Endothelial cell of hepatic sinusoid (primary cell): ENCODE measurements at regions not wholly inside any gene's neighbourhood (a gene's known extent, or its start where the extent isn't known, plus 50 kb on each side); places are given as distances from the start of the nearest gene placed in this dataset.

Source experiments
- in situ Hi-C: cut with HindIII; loops from 2 replicates; pipeline ENCODE4 v1.10.0; 2017; ENCODE audit warnings: low sequenced_read_pairs

DNA sequence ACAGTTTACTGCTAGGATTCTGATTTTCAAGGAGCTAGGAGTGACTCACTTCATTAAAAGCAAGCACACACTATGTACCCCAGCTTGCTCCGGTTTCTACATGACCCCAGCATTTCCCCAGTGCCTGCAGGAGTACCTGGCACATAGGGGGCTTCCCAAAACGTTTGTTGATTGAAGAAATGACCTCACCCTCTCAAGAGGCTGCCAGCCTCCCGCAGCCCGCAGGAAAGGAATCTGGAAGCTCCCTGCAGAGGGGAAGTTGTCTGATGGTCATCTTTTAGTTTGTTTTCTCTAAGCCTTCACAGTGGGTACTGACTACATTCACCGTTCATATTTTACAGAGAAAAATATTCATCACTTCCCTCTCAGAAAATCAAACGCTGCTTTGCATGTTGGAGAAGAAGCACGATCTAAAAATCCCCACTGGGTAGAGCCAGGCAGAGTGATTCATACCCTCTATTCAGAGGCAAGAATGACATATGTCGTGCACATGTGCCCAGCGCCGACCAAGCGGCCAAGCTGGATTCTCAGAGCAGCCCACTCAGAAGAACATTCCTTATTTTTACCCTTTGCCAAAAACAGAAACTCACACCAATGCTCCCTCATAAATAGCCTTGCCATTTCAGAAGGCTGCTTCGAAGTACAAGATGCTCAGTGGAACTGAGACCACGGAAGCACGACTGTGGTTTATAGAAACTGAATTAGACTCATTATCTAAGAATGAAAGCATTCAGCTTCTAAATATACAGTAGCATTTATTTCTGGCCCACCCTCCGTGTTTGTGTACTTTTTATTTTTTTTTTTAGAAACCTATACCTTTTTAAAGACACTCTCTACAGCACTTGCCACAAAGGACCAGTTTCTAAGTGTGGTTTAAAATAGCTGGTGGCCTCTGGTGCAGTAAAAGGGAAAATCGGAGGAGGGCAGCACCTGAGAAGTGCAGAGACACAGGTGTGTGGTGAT lies 143.2 kb downstream of the MIS18A start:
- in situ Hi-C loops, result no loop called here

DNA sequence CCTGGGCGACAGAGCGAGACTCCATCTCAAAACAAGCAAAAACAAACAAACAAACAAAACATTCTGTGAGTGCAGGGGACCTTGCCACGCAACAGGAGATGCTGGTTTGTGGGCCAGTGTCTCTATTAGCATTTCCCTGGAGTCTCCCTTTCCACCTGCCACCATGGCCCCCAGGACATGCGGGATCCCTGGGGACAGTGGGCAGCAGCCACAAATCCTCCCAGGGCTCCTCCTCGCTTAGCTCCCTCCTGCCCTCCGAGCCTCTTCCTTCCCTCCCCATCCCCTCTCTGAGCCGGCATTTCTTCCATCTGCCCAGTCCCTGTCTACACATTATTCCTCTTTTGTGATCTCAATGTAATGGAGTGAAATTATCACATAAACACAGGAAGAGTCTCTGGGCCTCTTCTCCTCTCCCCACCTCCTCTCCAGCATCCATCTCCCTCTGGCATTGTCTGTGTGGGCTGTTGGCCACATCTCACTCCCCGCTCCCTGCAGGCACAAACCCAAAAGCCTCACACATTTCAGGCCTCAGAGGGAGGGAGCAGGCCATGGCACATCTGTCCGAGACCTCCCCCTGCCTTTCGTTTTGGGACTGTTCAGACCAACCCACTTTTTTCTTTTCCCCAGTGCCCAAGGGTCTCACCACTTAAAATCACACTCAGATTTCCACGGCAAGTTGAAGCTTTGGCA lies 144.3 kb downstream of the MIS18A start:
- in situ Hi-C loops, result no loop called here

DNA sequence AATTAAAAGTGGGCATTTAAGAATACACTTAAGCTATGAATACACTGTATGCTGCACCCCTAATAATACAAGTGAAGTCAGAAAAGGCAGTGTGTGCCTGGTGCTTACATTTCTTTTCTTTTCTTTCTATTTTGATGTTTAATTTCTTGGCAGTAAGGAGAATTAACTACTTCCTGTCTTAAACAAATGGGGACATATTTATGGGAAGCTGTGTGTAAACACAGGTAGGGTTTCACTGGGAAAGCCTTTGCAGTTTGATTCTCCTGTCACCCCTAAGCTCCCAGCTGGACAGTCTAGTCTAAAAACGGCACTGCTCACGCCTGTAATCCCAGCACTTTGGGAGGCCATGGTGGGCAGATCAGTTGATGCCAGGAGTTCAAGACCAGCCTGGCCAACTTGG lies 146.0 kb downstream of the MIS18A start:
- in situ Hi-C loops, result no loop called here

DNA sequence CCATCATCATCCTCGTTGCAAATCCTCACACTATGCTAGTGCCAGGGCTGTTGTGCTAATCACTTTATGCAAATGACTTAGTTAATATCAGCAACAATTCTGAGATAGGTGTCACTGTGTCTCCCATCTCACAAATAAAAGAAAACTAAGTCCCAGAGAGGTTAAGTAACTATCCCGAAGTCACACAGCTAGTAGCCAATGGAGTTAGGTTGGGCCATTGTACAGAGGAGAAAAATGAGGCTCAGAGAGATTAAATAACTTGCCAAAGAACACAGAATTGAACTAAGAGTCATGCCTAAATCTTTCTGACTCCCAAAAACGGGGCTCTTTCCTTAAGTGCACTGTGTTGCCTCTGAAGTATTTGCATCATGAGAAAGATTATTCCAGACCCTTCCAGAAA lies 146.4 kb downstream of the MIS18A start:
- in situ Hi-C loops, result no loop called here

DNA sequence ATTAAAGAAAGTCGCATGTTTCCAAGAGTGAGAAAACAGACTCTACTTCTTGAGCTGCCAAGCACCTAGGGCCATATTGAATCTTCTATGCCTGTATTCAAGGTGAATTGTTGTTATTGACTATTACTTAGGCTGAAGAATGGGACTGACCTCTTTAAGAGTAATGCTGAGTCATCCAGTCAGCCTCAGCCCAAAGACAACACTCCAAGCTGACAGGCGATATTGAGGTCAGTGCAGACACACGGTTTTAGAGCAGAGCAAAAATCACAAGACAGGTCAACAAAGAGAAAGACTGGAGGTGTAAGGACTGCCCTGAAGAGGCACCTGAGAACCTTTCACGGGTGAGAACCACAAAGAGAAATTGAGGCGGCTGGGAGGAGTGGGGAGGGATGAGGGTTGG lies 146.9 kb downstream of the MIS18A start:
- in situ Hi-C loops, result no loop called here

DNA sequence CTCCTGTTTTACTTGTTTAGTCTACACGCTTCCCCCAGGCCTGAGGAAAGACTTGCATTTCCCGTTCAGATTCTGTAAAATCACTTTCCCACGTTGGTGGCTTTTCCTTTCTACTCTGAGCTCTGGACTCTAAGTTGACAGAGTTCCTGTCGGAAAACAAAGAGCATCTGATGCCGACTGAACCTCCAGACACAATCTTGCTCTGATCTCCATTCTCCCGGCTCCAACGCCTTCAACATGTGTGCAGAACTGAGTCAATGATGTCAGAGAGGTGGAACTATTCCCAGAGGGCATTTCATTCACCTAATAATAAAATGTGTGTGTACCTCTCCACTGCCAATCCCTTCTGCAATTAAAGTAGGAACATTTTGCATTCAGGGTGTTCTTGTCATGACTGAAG lies 147.7 kb downstream of the MIS18A start:
- in situ Hi-C loops, result no loop called here

DNA sequence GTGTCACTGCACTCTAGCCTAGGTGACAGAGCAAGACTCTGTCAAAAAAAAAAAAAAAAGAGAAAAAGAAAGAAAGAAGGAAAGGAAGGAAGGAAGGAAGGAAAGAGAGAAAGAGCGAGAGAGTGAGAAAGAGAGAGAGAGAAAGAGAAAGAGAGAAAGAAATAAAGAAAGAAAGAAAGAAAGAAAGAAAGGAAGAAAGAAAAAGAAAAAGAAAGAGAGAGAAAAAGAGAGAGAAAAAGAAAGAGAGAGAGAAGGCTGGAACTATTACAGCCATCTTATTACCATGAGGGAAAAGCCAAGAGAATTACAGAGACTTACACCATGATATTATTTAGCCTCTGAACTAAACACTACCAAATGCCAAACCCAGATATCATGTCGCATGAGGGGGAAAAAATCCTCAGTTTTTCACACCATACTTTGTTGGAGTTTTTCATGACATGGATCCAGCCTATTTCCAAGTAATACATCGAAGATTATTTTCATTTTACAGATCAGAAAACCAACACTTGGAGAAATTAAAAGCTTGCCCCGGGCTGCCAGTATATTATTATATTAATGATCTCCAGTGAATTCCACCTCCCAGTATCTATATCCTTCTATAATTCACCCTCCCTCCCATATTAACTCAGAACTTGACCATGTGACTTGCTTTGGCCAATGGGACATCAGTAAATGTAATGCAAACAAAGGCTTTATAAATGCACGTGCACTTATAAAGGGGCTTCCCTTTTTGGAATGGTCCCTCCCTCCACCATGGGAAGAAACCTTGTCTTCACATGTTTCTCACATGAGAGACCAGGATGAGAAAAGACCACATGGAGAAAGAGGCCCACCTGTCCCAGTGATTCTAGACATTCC lies 148.6 kb downstream of the MIS18A start:
- in situ Hi-C loops, result no loop called here

DNA sequence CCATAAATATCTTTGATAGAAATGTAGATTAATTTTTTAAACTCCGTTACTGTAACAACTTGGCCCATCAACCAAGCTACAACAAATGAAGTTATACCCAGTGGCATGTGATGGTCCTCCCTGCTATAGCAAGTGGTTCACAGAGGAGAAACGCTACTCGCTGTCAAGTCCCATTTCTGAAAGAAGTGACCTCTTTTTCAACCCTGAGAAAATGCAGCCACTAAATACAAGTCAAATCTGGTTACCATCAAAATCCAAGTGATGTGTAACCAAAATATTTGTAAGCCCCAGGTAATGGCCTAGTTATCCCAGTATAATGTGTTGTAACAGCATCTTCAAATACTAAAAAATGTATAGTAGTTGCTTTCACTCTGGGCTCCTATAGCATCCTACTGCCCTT lies 151.8 kb downstream of the MIS18A start:
- in situ Hi-C loops, result no loop called here

DNA sequence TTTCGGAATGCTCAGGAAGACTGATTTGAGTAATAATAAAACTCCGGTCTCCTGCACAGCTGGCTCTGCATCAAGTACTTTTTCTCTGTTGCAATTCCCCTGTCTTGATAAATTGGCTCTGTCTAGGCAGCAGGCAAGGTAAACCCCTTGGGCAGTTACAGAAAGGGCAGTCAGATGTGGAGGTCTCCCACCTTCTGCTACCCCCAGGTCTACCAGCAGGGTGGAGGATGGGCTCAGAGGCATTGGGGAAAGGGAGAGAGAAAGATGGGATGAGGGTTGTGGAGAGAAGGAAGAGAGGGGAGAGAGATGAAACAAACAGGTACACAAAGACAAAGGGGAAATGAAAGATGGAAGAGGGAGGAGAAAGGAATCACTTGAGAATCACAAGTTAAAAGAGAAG lies 156.8 kb downstream of the MIS18A start:
- in situ Hi-C loops, result no loop called here

DNA sequence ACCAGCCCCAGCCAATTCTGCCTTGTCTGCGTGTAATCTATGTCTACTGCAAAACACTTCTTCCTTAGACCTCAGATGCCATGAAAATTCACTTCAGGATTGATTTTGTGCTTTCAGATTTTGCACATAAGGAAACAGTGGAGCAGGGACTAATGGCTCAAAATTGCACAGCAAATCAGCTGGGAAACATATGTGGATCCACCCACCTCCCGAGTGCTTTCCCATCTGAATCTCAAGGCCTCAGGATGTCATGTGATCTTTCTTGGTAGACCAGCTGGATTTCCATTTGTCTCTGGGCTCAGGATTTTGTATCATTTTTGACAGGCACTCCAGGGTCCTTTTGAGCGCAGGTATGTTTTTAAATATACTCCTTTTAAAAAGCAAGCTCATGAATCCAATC lies 158.6 kb downstream of the MIS18A start:
- in situ Hi-C loops, result no loop called here

DNA sequence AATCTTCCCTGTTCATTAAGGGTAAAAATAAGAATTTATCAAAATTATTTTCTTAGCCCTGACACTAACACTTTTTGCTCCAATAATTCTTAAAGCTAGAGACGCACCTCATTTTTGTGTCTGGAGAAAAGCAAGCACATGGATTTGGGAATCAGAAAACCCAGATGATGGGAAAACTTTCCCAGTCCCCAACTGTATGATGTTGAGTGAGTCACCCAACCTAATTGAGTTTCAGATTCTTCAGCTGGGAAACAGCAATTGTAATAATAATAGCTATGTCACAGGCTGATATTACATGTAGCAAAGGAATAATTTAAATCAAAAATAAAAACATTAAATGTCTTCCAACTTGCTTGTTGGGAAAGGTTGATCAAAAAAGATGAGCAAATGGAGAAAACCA lies 159.0 kb downstream of the MIS18A start:
- in situ Hi-C loops, result no loop called here

DNA sequence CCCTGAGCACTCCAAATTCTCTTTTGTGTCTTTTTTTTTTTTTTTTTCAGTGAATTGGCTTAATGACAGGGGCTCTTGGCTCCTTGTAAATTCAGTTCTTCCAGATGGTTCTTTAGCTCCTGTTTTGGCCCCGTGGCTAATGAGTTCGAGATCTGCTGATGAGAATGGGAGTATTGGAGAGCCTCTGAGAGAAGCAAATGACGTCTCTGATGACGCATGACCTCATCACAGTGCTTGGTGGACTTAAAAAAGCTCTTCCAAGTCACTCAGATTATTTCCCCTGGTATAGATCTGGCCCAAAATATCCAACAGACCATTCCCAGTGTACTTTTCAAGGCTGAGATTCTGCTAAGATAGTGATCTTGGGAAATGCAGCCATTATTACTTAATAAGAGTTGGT lies 159.5 kb downstream of the MIS18A start:
- in situ Hi-C loops, result no loop called here

DNA sequence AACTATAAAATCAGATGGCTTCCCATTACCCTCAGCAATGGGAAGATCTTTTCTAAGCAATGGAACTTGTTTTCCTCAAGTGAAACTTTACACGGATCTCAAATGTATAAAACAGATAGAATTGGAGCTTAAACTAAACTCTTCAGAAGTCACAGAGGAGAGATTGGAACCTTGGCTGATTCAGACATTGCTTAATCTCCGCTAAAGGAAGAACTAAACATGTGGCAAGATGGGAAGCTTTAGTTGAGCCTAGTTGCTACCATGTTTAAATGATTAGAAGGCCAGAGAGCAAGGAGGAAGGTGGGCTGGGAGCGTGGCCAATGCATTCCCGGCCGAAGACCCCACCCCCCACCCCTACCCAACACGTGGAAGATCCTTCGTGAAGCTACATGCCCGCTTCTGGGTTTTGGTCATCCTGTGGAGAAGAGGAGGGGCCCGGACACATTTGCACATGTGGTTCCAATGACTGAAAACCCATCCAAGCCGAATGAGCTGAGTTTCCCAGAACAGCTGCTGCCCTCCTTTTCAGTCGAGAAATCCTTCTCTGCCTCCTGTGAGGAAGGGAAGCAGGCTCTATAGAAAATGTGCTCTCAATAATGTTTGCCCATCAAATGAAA lies 164.3 kb downstream of the MIS18A start:
- in situ Hi-C loops, result no loop called here

DNA sequence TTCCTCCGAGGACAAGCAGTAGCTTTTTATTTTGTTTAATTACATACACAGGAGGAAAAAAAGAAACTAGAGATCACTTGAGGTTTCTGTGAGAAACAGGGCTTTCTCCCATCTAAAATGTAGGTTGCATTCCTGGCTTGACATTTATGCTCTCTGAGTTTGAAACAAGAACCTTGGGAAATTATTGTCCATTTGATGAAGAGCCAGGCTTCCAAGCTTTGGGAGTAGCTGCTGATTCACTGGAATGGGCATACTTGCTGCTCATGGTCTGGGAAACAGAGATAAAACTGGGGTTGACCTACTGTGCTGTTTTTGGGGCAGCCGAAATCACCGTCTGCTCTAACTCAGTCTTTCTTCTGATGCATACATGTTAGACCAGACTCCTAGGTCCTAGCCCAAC lies 165.4 kb downstream of the MIS18A start:
- in situ Hi-C loops, result no loop called here

DNA sequence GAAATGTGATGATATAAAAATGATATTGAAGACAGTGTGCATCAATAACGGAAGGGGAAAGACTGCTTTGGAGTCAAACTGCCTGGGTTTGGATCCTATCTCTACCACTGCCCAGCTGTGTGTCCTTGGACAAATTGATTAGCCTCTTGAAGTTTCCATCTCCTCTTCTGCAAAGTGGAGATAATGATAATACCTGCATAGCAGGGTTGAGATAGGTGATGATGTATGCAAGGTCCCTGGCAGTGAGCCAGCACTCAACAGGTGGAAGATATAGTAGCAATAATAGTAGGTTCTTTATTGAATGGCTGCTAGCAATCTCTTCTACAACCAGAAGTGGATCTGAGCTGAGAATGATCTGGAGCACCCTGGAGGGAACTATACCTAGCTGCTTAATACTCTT lies 166.7 kb downstream of the MIS18A start:
- in situ Hi-C loops, result no loop called here

DNA sequence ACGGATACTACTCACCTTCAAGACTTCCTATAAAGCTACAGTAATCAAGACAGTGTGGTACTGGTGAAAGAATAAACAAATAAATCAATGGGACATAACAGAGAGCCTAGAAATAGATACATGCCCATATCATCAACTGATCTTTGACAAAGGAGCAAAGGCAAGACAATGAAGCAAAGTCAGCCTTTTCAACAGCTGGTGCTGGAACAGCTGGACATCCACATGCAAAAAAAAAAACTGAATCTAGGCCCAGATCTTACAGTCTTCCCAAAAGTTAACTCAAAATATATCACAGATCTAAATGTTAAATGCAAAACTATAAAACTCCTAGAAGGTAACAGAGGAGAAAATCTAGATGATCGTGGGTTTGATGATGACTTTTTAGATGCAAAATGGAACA lies 170.3 kb downstream of the MIS18A start:
- in situ Hi-C loops, result no loop called here

DNA sequence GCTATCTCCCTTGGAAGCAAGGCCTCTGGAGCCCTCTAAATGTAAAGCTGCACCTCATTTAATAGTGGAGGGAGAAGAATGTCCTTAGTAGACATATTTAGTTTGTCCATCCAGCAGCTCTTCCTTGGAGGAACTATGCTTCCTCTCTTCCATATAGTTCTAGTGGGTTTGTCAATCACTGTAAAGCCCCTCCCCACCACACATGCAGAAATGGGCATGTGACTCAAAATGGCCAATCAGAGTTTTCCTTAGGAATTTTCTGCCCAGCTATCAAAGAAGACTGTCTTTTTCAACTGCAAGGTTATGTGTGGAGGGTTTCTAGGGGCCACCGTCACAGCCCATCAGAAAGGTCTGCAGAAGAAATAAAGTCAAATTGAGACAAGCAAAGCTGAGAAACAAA lies 175.5 kb downstream of the MIS18A start:
- in situ Hi-C loops, result no loop called here

DNA sequence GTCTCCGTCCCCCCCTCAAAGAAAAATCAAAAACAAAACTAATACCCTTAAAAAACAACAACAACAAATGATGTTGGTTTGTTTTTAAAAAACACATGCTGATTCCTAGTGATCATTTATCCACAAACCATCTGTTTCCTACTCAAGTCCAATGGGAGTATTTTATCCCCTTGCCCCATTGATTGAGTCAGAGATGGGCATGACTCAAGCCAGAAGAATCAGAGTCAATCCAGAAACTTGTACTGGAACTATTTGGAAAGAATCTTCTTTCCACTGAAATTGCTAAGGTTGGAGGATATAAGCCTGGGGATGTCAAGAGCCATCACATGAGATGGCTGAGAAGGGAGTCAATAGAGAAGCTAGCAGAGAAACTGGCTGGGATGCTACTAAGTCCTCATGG lies 176.4 kb downstream of the MIS18A start:
- in situ Hi-C loops, result no loop called here

DNA sequence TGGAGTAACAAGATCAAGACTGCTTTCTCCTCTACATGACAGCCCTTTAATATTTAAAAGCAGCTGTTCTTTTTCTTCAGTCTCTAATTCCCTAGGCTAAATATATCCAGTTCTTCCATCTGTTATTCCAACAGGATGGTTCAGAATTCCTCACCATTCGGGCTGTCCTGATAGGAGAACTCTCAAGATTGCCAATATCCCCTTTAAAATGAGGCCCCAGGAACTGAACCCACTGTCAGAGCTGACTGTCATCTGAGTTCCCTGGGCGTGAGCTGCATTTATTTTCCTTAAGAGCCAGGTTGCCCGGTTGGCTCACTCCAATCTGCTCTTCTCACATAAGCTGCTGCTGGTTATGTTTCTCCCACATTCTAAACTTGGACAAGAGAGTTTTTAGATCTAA lies 177.6 kb downstream of the MIS18A start:
- in situ Hi-C loops, result no loop called here

DNA sequence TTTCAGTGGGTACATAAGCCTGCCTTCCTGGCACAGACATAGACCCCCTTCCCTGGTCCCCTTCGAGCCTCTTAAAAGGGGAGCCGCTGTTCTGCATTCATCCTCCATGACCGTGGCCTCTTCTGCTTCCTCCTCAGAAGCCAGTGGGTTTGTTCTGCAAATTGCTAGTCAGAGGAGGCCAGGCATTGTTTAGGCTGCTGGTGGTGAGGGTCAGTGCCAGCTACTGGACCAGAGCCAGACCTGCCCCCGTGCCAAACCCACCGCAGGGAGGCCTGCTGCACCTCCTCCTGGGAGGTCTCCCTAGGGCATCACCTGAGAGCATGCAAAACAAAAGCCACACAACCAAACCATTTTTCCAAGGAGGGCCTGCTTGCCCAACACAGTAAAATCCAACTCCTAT lies 178.4 kb downstream of the MIS18A start:
- in situ Hi-C loops, result no loop called here

DNA sequence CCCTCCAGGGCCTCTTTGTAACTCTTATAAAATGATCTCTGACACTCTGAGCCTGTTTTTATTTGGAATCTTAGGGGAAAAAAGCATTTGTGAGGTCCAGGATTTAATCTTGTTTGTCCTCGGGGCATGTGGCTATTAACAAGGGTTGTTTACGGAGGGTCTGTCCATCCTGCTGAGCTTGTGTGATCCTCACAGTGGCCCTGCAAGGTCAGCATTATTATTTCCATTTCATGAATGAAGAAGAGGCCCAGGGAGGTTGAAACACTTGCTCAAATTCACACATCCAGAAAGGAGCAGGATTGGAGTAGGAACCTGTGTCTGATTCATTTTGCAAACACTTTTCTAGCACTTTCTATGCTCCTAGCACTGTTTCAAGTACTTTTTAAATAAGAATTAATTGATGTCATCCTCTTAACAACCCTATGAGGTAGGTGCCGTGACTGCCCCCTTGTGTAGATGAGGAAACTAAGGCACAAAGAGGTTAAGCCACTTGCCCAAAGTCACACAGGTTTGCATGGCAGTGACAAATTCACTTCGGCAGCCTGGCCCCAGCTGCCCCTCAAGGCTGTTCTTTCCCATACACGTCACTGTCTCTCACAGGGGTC lies 178.9 kb downstream of the MIS18A start:
- in situ Hi-C loops, result no loop called here
